ENCODE measurements at regions not wholly inside any gene's neighbourhood (a gene's known extent, or its start where the extent isn't known, plus 50 kb on each side); places are given as distances from the start of the nearest gene placed in this dataset.

- no TSS peak for BruUV-seq (replicated peaks)
- Histone ChIP-seq H3K27ac (ENCODE audit: low read depth, low read length) (no peak overlapping the region), H3K4me1 (ENCODE audit: control insufficient read depth in 1 of 2, insufficient read depth in 2 of 2, low read length in 2 of 2) (no peaks in the 10 kb centered on the region), H3K4me3 (replicated peaks in 1 of 2; ENCODE audit: low read depth in 1 of 2, low read length in 2 of 2) (no peak overlapping the region), H3K9ac (ENCODE audit: low read length) (no peak overlapping the region), H3K79me2 (ENCODE audit: insufficient read depth, low read length) (no peaks in the 10 kb centered on the region), H2AFZ (ENCODE audit: low read depth, low read length, poor library complexity, severe bottlenecking) (no peak overlapping the region), H3K9me3 (ENCODE audit: control insufficient read depth in 1 of 2, insufficient read depth in 1 of 2, low read depth in 1 of 2, low read length in 2 of 2) (no peaks in the 10 kb centered on the region), H3K4me2 (ENCODE audit: low read length) (no peak overlapping the region), H3K36me3 (ENCODE audit: control insufficient read depth in 1 of 2, insufficient read depth in 2 of 2, low read length in 2 of 2) (no peaks in the 10 kb centered on the region), H4K20me1 (ENCODE audit: insufficient read depth) (no peaks in the 10 kb centered on the region), H3K27me3 (ENCODE audit: insufficient read depth, low read length) (peaks cover 12% of the 10 kb centered on the region), H3K9me2 (ENCODE audit: insufficient read depth) (no peaks in the 10 kb centered on the region)
- CTCF ChIA-PET: no interaction called here
- no peak for TF ChIP-seq ELF1 (IDR thresholded peaks at IDR 0.05; ENCODE audit: borderline replicate concordance, low read depth)
- TF ChIP-seq FOSL1 (IDR thresholded peaks at IDR 0.05; ENCODE audit: low read depth): no peak
- no peak for TF ChIP-seq POLR2AphosphoS5 (IDR thresholded peaks at IDR 0.05; ENCODE audit: low read depth, low read length)
- no peak for TF ChIP-seq SIN3A (IDR thresholded peaks at IDR 0.05; ENCODE audit: low read depth)
- no peak for TF ChIP-seq SRF (IDR thresholded peaks at IDR 0.05; ENCODE audit: low read depth)
- no peak for TF ChIP-seq MAX (IDR thresholded peaks at IDR 0.05)
- no peak for TF ChIP-seq YY1 (IDR thresholded peaks at IDR 0.05; ENCODE audit: extremely low read depth, insufficient replicate concordance, low read depth, low read length)
- no peak for TF ChIP-seq EGR1 (IDR thresholded peaks at IDR 0.05; ENCODE audit: low read depth)
- TF ChIP-seq ZBTB33 (IDR thresholded peaks at IDR 0.05; ENCODE audit: extremely low read depth, insufficient replicate concordance, low read length): no peak
- TF ChIP-seq CEBPB (IDR thresholded peaks at IDR 0.05; ENCODE audit: low read depth): no peak
- TF ChIP-seq, protein P1, sequence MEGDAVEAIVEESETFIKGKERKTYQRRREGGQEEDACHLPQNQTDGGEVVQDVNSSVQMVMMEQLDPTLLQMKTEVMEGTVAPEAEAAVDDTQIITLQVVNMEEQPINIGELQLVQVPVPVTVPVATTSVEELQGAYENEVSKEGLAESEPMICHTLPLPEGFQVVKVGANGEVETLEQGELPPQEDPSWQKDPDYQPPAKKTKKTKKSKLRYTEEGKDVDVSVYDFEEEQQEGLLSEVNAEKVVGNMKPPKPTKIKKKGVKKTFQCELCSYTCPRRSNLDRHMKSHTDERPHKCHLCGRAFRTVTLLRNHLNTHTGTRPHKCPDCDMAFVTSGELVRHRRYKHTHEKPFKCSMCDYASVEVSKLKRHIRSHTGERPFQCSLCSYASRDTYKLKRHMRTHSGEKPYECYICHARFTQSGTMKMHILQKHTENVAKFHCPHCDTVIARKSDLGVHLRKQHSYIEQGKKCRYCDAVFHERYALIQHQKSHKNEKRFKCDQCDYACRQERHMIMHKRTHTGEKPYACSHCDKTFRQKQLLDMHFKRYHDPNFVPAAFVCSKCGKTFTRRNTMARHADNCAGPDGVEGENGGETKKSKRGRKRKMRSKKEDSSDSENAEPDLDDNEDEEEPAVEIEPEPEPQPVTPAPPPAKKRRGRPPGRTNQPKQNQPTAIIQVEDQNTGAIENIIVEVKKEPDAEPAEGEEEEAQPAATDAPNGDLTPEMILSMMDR (IDR thresholded peaks at IDR 0.05 in 2 of 3, conservative IDR thresholded peaks at IDR 0.05 in 1 of 3; ENCODE audit: borderline replicate concordance in 1 of 3, insufficient read depth in 1 of 3, low read depth in 2 of 3, low read length in 2 of 3): no peak
- no peak for TF ChIP-seq RAD21 (IDR thresholded peaks at IDR 0.05; ENCODE audit: low read depth)
- no peak for TF ChIP-seq POLR2A (IDR thresholded peaks at IDR 0.05; ENCODE audit: borderline replicate concordance, extremely low read depth, insufficient read depth, insufficient read length)
- TF ChIP-seq EZH2 (IDR thresholded peaks at IDR 0.05): no peak
- TF ChIP-seq TCF7L2 (IDR thresholded peaks at IDR 0.05; ENCODE audit: borderline replicate concordance, extremely low read depth, insufficient read depth, insufficient read length): no peak
- TF ChIP-seq JUND (IDR thresholded peaks at IDR 0.05): no peak
- TF ChIP-seq CBX3 (IDR thresholded peaks at IDR 0.05; ENCODE audit: low read depth): no peak
- TF ChIP-seq EZH2phosphoT487 (IDR thresholded peaks at IDR 0.05; ENCODE audit: borderline replicate concordance): no peak
- no peak for TF ChIP-seq ZFX (IDR thresholded peaks at IDR 0.05)
- intact Hi-C loops (cut with micrococcal nuclease): no loop called here
- no peak for DNase-seq (ENCODE audit: low read depth, low spot score)
- no peak for ATAC-seq
- RAD21 ChIA-PET (ENCODE audit: low non-redundant PET in 1 of 2, low total read pairs in 2 of 2, uncharacterized antibody in 2 of 2, unreplicated experiment in 2 of 2): no interaction called here
- POLR2A ChIA-PET: no interaction called here
Observed at GRCh38 chr6:168221000-168221399, 98.6 kb downstream of the DACT2 start.
